ENCODE measurements at regions not wholly inside any gene's neighbourhood (a gene's known extent, or its start where the extent isn't known, plus 50 kb on each side); places are given as distances from the start of the nearest gene placed in this dataset.

- DNase-seq (ENCODE audit: low read depth, low spot score): no peak
- TF ChIP-seq SUZ12 (IDR thresholded peaks at IDR 0.05; ENCODE audit: extremely low read depth, insufficient read depth, insufficient read length) (no peak), ZNF274 (IDR thresholded peaks at IDR 0.05; ENCODE audit: low read depth, low read length) (no peak), YY1 (IDR thresholded peaks at IDR 0.05; ENCODE audit: insufficient read depth, insufficient read length) (no peak)
- H3K9me3 ChIP-seq (ENCODE audit: insufficient read depth, low read length): no peaks in the 10 kb centered on the region
Measured at GRCh38 chr2:5940596-5941535, 248.7 kb downstream of the SOX11 start.

GRCh38 chr2:5942204-5942603, 250.0 kb downstream of the SOX11 start:
- DNase-seq (ENCODE audit: low read depth, low spot score): no peak
- H3K9ac ChIP-seq (ENCODE audit: insufficient read length, low read depth): no peak overlapping the region
- TF ChIP-seq YY1 (IDR thresholded peaks at IDR 0.05; ENCODE audit: insufficient read depth, insufficient read length): no peak
- no peak for TF ChIP-seq SUZ12 (IDR thresholded peaks at IDR 0.05; ENCODE audit: extremely low read depth, insufficient read depth, insufficient read length)
- no peak for TF ChIP-seq ZNF274 (IDR thresholded peaks at IDR 0.05; ENCODE audit: low read depth, low read length)
- no peaks in the 10 kb centered on the region for H3K27me3 ChIP-seq (ENCODE audit: insufficient read depth, insufficient read length)
- no peaks in the 10 kb centered on the region for H3K36me3 ChIP-seq (ENCODE audit: insufficient read depth, insufficient read length, low read length)
- no peak overlapping the region for H3K4me3 ChIP-seq (ENCODE audit: insufficient read length, low read depth)
- peaks cover 5% of the 10 kb centered on the region for H3K4me1 ChIP-seq (ENCODE audit: insufficient read depth, insufficient read length)
- H3K9me3 ChIP-seq (ENCODE audit: insufficient read depth, low read length): no peaks in the 10 kb centered on the region

More at GRCh38 chr2:5940596-5941535, 248.7 kb downstream of the SOX11 start:
- Histone ChIP-seq H3K27me3 (ENCODE audit: insufficient read depth, insufficient read length) (no peaks in the 10 kb centered on the region), H3K9ac (ENCODE audit: insufficient read length, low read depth) (no peak overlapping the region), H3K36me3 (ENCODE audit: insufficient read depth, insufficient read length, low read length) (no peaks in the 10 kb centered on the region), H3K4me3 (ENCODE audit: insufficient read length, low read depth) (no peak overlapping the region), H3K4me1 (ENCODE audit: insufficient read depth, insufficient read length) (peaks cover 7% of the 10 kb centered on the region)

GRCh38 chr2:5945742-5946141, 253.6 kb downstream of the SOX11 start:
- H3K4me1 ChIP-seq (ENCODE audit: insufficient read depth, insufficient read length): no peaks in the 10 kb centered on the region
- no peaks in the 10 kb centered on the region for H3K9me3 ChIP-seq (ENCODE audit: insufficient read depth, low read length)
- H3K9ac ChIP-seq (ENCODE audit: insufficient read length, low read depth): no peak overlapping the region
- no peaks in the 10 kb centered on the region for H3K27me3 ChIP-seq (ENCODE audit: insufficient read depth, insufficient read length)
- H3K36me3 ChIP-seq (ENCODE audit: insufficient read depth, insufficient read length, low read length): no peaks in the 10 kb centered on the region
- no peak overlapping the region for H3K4me3 ChIP-seq (ENCODE audit: insufficient read length, low read depth)
- DNase-seq (ENCODE audit: low read depth, low spot score): no peak
- no peak for TF ChIP-seq YY1 (IDR thresholded peaks at IDR 0.05; ENCODE audit: insufficient read depth, insufficient read length)
- no peak for TF ChIP-seq SUZ12 (IDR thresholded peaks at IDR 0.05; ENCODE audit: extremely low read depth, insufficient read depth, insufficient read length)
- no peak for TF ChIP-seq ZNF274 (IDR thresholded peaks at IDR 0.05; ENCODE audit: low read depth, low read length)

- Histone ChIP-seq H3K9me3 (ENCODE audit: insufficient read depth, low read length) (no peaks in the 10 kb centered on the region), H3K27me3 (ENCODE audit: insufficient read depth, insufficient read length) (no peaks in the 10 kb centered on the region), H3K36me3 (ENCODE audit: insufficient read depth, insufficient read length, low read length) (no peaks in the 10 kb centered on the region), H3K4me1 (ENCODE audit: insufficient read depth, insufficient read length) (no peaks in the 10 kb centered on the region), H3K9ac (ENCODE audit: insufficient read length, low read depth) (no peak overlapping the region), H3K4me3 (ENCODE audit: insufficient read length, low read depth) (no peak overlapping the region)
- peak; percentile 58 for DNase-seq (ENCODE audit: low read depth, low spot score)
- TF ChIP-seq SUZ12 (IDR thresholded peaks at IDR 0.05; ENCODE audit: extremely low read depth, insufficient read depth, insufficient read length) (no peak), ZNF274 (IDR thresholded peaks at IDR 0.05; ENCODE audit: low read depth, low read length) (no peak), YY1 (IDR thresholded peaks at IDR 0.05; ENCODE audit: insufficient read depth, insufficient read length) (no peak)
Measured at GRCh38 chr2:5946225-5947115, 254.3 kb downstream of the SOX11 start.

- no peak for DNase-seq (ENCODE audit: low read depth, low spot score)
- H3K4me1 ChIP-seq (ENCODE audit: insufficient read depth, insufficient read length): no peaks in the 10 kb centered on the region
- no peak overlapping the region for H3K4me3 ChIP-seq (ENCODE audit: insufficient read length, low read depth)
- TF ChIP-seq YY1 (IDR thresholded peaks at IDR 0.05; ENCODE audit: insufficient read depth, insufficient read length): no peak
- no peak for TF ChIP-seq SUZ12 (IDR thresholded peaks at IDR 0.05; ENCODE audit: extremely low read depth, insufficient read depth, insufficient read length)
- TF ChIP-seq ZNF274 (IDR thresholded peaks at IDR 0.05; ENCODE audit: low read depth, low read length): no peak
- H3K36me3 ChIP-seq (ENCODE audit: insufficient read depth, insufficient read length, low read length): no peaks in the 10 kb centered on the region
- no peak overlapping the region for H3K9ac ChIP-seq (ENCODE audit: insufficient read length, low read depth)
- no peaks in the 10 kb centered on the region for H3K9me3 ChIP-seq (ENCODE audit: insufficient read depth, low read length)
- H3K27me3 ChIP-seq (ENCODE audit: insufficient read depth, insufficient read length): no peaks in the 10 kb centered on the region
Measured at GRCh38 chr2:5950736-5951135, 258.6 kb downstream of the SOX11 start.

- Histone ChIP-seq H3K4me3 (ENCODE audit: insufficient read length, low read depth) (no peak overlapping the region), H3K4me1 (ENCODE audit: insufficient read depth, insufficient read length) (no peaks in the 10 kb centered on the region), H3K9ac (ENCODE audit: insufficient read length, low read depth) (no peak overlapping the region), H3K27me3 (ENCODE audit: insufficient read depth, insufficient read length) (no peaks in the 10 kb centered on the region), H3K36me3 (ENCODE audit: insufficient read depth, insufficient read length, low read length) (no peaks in the 10 kb centered on the region), H3K9me3 (ENCODE audit: insufficient read depth, low read length) (no peaks in the 10 kb centered on the region)
- no peak for TF ChIP-seq SUZ12 (IDR thresholded peaks at IDR 0.05; ENCODE audit: extremely low read depth, insufficient read depth, insufficient read length)
- TF ChIP-seq ZNF274 (IDR thresholded peaks at IDR 0.05; ENCODE audit: low read depth, low read length): no peak
- TF ChIP-seq YY1 (IDR thresholded peaks at IDR 0.05; ENCODE audit: insufficient read depth, insufficient read length): no peak
- DNase-seq (ENCODE audit: low read depth, low spot score): no peak
Measured at GRCh38 chr2:5951471-5951870, 259.3 kb downstream of the SOX11 start.

GRCh38 chr2:5953525-5953924, 261.3 kb downstream of the SOX11 start:
- Histone ChIP-seq H3K9me3 (ENCODE audit: insufficient read depth, low read length) (no peaks in the 10 kb centered on the region), H3K27me3 (ENCODE audit: insufficient read depth, insufficient read length) (no peaks in the 10 kb centered on the region), H3K9ac (ENCODE audit: insufficient read length, low read depth) (no peak overlapping the region), H3K36me3 (ENCODE audit: insufficient read depth, insufficient read length, low read length) (no peaks in the 10 kb centered on the region), H3K4me3 (ENCODE audit: insufficient read length, low read depth) (no peak overlapping the region), H3K4me1 (ENCODE audit: insufficient read depth, insufficient read length) (no peaks in the 10 kb centered on the region)
- TF ChIP-seq ZNF274 (IDR thresholded peaks at IDR 0.05; ENCODE audit: low read depth, low read length) (no peak), YY1 (IDR thresholded peaks at IDR 0.05; ENCODE audit: insufficient read depth, insufficient read length) (no peak), SUZ12 (IDR thresholded peaks at IDR 0.05; ENCODE audit: extremely low read depth, insufficient read depth, insufficient read length) (no peak)
- no peak for DNase-seq (ENCODE audit: low read depth, low spot score)

All from NT2/D1 (cell line).